ENCODE measurements at regions not wholly inside any gene's neighbourhood (a gene's known extent, or its start where the extent isn't known, plus 50 kb on each side); places are given as distances from the start of the nearest gene placed in this dataset.
"Not testable (repeated sequence)": the region's sequence is repeated elsewhere in the genome, so short reads cannot be mapped to it uniquely, and the experiment has no call there.

- no peak for DNase-seq
Measured at GRCh38 chr13:75985132-75985531, 349.0 kb downstream of the LMO7 start.

GRCh38 chr13:75978818-75979217, 342.7 kb downstream of the LMO7 start:
- DNase-seq: no peak

GRCh38 chr13:75968103-75968838, 332.1 kb downstream of the LMO7 start:
- no peak for DNase-seq

- DNase-seq: no peak
Measured at GRCh38 chr13:75963302-75963701, 327.2 kb downstream of the LMO7 start.

- DNase-seq: no peak
Measured at GRCh38 chr13:75961911-75962310, 325.8 kb downstream of the LMO7 start.

- no peak for DNase-seq
Measured at GRCh38 chr13:75960538-75960994, 324.4 kb downstream of the LMO7 start.

- DNase-seq: no peak
Measured at GRCh38 chr13:75959861-75960481, 323.8 kb downstream of the LMO7 start.

GRCh38 chr13:75953589-75953988, 317.5 kb downstream of the LMO7 start:
- not testable (repeated sequence) for DNase-seq

- no peak for DNase-seq
Measured at GRCh38 chr13:75947448-75947847, 311.3 kb downstream of the LMO7 start.

- DNase-seq: no peak
Measured at GRCh38 chr13:75946536-75947284, 310.6 kb downstream of the LMO7 start.

GRCh38 chr13:75945841-75946482, 309.8 kb downstream of the LMO7 start:
- DNase-seq: no peak

- no peak for DNase-seq
Measured at GRCh38 chr13:75938811-75939560, 302.9 kb downstream of the LMO7 start.

GRCh38 chr13:75936791-75937190, 300.7 kb downstream of the LMO7 start:
- DNase-seq: no peak

- DNase-seq: no peak
Measured at GRCh38 chr13:75935805-75936204, 299.7 kb downstream of the LMO7 start.

GRCh38 chr13:75934889-75935288, 298.8 kb downstream of the LMO7 start:
- DNase-seq: no peak

- DNase-seq: no peak
Measured at GRCh38 chr13:75932636-75933035, 296.5 kb downstream of the LMO7 start.

GRCh38 chr13:75931116-75931515, 295.0 kb downstream of the LMO7 start:
- DNase-seq: no peak

- no peak for DNase-seq
Measured at GRCh38 chr13:75929076-75929475, 292.9 kb downstream of the LMO7 start.

GRCh38 chr13:75927183-75927669, 291.1 kb downstream of the LMO7 start:
- no peak for DNase-seq

- no peak for DNase-seq
Measured at GRCh38 chr13:75920536-75920935, 284.4 kb downstream of the LMO7 start.

GRCh38 chr13:75919660-75920199, 283.6 kb downstream of the LMO7 start:
- DNase-seq: no peak

- no peak for DNase-seq
Measured at GRCh38 chr13:75915066-75915465, 278.9 kb downstream of the LMO7 start.

All from GOT3 (cell line).